ENCODE measurements at regions not wholly inside any gene's neighbourhood (a gene's known extent, or its start where the extent isn't known, plus 50 kb on each side); places are given as distances from the start of the nearest gene placed in this dataset.

DNA sequence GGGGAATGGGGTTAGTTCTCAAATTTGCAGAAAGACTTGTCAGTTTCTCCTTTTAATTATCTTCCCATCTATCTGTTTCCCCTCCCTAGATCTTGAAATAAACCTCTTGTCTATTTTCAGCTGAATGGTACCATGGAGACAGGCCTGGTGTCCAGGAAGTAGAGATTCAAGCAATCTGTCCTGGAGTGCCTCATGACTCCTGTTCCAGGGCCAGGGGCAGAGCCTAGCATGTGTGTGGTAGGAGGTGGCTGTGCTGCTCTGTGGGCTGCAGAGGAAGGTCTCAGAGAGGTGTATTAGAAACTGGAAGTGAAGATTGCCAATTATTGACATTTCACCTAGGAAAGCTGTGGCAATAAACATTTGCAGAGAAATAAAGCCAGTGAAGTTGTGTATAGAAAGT is 175.8 kb upstream of the ATP10B start:
- no peak overlapping the region for H3K27ac ChIP-seq

DNA sequence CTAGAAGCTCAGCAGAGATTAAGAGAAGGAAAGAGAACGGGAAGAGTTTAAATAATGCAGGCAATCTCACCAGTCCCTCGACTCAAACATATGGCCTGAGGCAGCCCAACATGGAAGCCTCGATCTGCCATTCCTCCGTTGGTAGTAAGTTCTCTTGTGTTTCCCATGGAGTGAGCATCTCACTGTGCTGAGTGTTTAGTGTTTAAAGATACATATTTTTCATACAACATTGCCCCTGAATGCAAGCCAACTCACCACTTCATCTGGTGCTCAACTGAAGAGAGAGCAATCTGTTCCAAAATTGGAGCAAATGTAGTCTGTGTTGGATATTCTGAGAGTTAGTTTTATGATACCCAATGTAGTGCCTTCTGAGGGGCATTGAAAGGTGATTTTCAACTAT is 171.5 kb upstream of the ATP10B start:
- no peak for TF ChIP-seq POLR2A (IDR thresholded peaks at IDR 0.05)
- TF ChIP-seq, protein P1, sequence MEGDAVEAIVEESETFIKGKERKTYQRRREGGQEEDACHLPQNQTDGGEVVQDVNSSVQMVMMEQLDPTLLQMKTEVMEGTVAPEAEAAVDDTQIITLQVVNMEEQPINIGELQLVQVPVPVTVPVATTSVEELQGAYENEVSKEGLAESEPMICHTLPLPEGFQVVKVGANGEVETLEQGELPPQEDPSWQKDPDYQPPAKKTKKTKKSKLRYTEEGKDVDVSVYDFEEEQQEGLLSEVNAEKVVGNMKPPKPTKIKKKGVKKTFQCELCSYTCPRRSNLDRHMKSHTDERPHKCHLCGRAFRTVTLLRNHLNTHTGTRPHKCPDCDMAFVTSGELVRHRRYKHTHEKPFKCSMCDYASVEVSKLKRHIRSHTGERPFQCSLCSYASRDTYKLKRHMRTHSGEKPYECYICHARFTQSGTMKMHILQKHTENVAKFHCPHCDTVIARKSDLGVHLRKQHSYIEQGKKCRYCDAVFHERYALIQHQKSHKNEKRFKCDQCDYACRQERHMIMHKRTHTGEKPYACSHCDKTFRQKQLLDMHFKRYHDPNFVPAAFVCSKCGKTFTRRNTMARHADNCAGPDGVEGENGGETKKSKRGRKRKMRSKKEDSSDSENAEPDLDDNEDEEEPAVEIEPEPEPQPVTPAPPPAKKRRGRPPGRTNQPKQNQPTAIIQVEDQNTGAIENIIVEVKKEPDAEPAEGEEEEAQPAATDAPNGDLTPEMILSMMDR (IDR thresholded peaks at IDR 0.05) = no peak
- WGBS, 4 donors = 77 to 89% (median 83%) methylated on average over 4 of the region's 4 CpGs
- intact Hi-C loops (cut with DNase I) = no loop called here

More for the DNA sequence above, 175.8 kb upstream of the ATP10B start:
- no peak for TF ChIP-seq POLR2A (IDR thresholded peaks at IDR 0.05)
- TF ChIP-seq, protein P1 (IDR thresholded peaks at IDR 0.05) = no peak
- no peaks in the 10 kb centered on the region for H3K36me3 ChIP-seq (replicated peaks in 1 of 2)
- intact Hi-C loops (cut with DNase I) = no loop called here
- no peaks in the 10 kb centered on the region for H3K27me3 ChIP-seq
- DNase-seq = no peak
- no peaks in the 10 kb centered on the region for H3K9me3 ChIP-seq (replicated peaks in 1 of 3)
- no peaks in the 10 kb centered on the region for H3K4me1 ChIP-seq (replicated peaks in 1 of 2)
- H3K4me3 ChIP-seq = no peak overlapping the region

DNA sequence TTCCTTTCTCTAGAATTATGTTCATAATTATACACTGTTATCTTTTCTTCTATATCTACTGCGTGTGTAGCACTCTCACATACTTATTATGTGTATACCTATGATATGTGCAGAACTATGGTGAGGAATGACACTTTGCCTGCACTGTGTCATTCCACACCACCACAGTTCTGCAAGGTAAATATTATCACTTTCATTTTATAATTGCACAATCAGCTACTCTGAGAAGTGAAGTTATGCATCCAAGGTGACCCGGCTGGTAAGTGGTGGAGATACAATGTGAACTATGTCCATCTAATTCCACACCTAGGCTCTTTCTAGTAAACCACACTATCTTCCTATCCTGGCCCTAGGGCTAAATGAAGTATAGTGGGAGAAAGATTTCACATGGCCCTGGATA is 170.1 kb upstream of the ATP10B start:
- Histone ChIP-seq H3K27me3 (no peaks in the 10 kb centered on the region), H3K9me3 (replicated peaks in 1 of 3) (no peaks in the 10 kb centered on the region), H3K4me1 (replicated peaks in 1 of 2) (no peaks in the 10 kb centered on the region), H3K36me3 (replicated peaks in 1 of 2) (no peaks in the 10 kb centered on the region), H3K4me3 (no peak overlapping the region), H3K27ac (no peak overlapping the region)
- WGBS, 4 donors = 81 to 89% (median 86%) methylated on average over 2 of the region's 2 CpGs
- DNase-seq = no peak
- no peak for TF ChIP-seq POLR2A (IDR thresholded peaks at IDR 0.05)
- TF ChIP-seq, protein P1 (IDR thresholded peaks at IDR 0.05) = no peak
- intact Hi-C loops (cut with DNase I) = no loop called here

More for the DNA sequence above, 171.5 kb upstream of the ATP10B start:
- Histone ChIP-seq H3K27ac (no peak overlapping the region), H3K4me1 (replicated peaks in 1 of 2) (no peaks in the 10 kb centered on the region), H3K9me3 (replicated peaks in 1 of 3) (no peaks in the 10 kb centered on the region), H3K27me3 (no peaks in the 10 kb centered on the region), H3K36me3 (replicated peaks in 1 of 2) (no peaks in the 10 kb centered on the region), H3K4me3 (no peak overlapping the region)
- no peak for DNase-seq

DNA sequence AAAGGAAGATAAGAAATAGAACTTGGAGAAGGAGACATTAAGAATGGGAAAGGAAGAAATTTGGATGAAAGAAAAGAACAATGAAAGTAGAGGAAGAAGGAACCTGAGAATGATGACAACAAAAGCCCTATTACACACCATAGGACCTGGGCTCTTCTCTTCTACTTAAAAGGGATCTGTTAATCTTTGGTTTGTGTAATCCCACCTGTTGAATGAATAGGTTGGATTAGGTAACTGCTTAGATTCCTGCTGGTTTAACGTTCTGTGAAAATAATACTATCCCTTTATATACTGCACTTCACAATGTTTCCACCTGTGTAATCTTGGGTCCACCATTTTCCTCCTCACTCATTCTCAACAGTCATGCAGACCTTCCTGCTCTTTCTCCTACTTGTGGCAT is 157.8 kb upstream of the ATP10B start:
- Histone ChIP-seq H3K9me3 (replicated peaks in 1 of 3) (no peaks in the 10 kb centered on the region), H3K4me1 (replicated peaks in 1 of 2) (no peaks in the 10 kb centered on the region), H3K36me3 (replicated peaks in 1 of 2) (no peaks in the 10 kb centered on the region), H3K27me3 (no peaks in the 10 kb centered on the region), H3K27ac (no peak overlapping the region), H3K4me3 (no peak overlapping the region)
- intact Hi-C loops (cut with DNase I) = no loop called here
- 54 to 69% (median 58%) methylated on average over 1 of the region's 1 CpG for WGBS, 4 donors
- TF ChIP-seq, protein P1 (IDR thresholded peaks at IDR 0.05) = no peak
- no peak for DNase-seq

Measured in adrenal gland (tissue), 9 donors.